GM12864 (cell line): ENCODE measurements at regions not wholly inside any gene's neighbourhood (a gene's known extent, or its start where the extent isn't known, plus 50 kb on each side); places are given as distances from the start of the nearest gene placed in this dataset.

Source experiments
- DNase-seq: peaks from one replicate; pipeline ENCODE4 v3.0.0-alpha.2; 2011; ENCODE audit warnings: low read depth
- H3K4me3 ChIP-seq: 2 replicates; pipeline ENCODE4 v1.5.1; 2011; ENCODE audit warnings: mild to moderate bottlenecking, low read depth, low read length, control low read depth
- CTCF ChIP-seq: IDR thresholded peaks from 2 replicates; pipeline ENCODE4 v1.5.1; 2011; ENCODE audit warnings: low read depth, mild to moderate bottlenecking, moderate library complexity, low read length, control low read depth, inconsistent platforms; ENCODE audit errors: missing control alignments

GRCh38 chr2:17122887-17123501 is 395.2 kb downstream of the RAD51AP2 start:
- TF ChIP-seq CTCF = no peak
- no peak for DNase-seq
- no peak overlapping the region for H3K4me3 ChIP-seq

GRCh38 chr2:17115466-17115865 is 402.8 kb downstream of the RAD51AP2 start:
- DNase-seq = no peak
- no peak overlapping the region for H3K4me3 ChIP-seq
- no peak for TF ChIP-seq CTCF

GRCh38 chr2:17115042-17115441 is 403.2 kb downstream of the RAD51AP2 start:
- TF ChIP-seq CTCF = no peak
- no peak overlapping the region for H3K4me3 ChIP-seq
- no peak for DNase-seq

GRCh38 chr2:17107871-17108270 is 410.4 kb downstream of the RAD51AP2 start:
- TF ChIP-seq CTCF = no peak
- no peak overlapping the region for H3K4me3 ChIP-seq
- DNase-seq = no peak

- TF ChIP-seq CTCF = no peak
- no peak for DNase-seq
- no peak overlapping the region for H3K4me3 ChIP-seq
Observed at GRCh38 chr2:17107151-17107550, 411.1 kb downstream of the RAD51AP2 start.

GRCh38 chr2:17106418-17106817 is 411.8 kb downstream of the RAD51AP2 start:
- no peak for DNase-seq
- TF ChIP-seq CTCF = no peak
- H3K4me3 ChIP-seq = no peak overlapping the region

- no peak overlapping the region for H3K4me3 ChIP-seq
- DNase-seq = peak; percentile 3
Observed at GRCh38 chr2:17104454-17104853, 413.8 kb downstream of the RAD51AP2 start.

More at GRCh38 chr2:17104454-17104853, 413.8 kb downstream of the RAD51AP2 start:
- no peak for TF ChIP-seq CTCF
